Left renal pelvis (tissue), 4 donors: ENCODE measurements at regions not wholly inside any gene's neighbourhood (a gene's known extent, or its start where the extent isn't known, plus 50 kb on each side); places are given as distances from the start of the nearest gene placed in this dataset.
A peak's percentile ranks its signal among the peaks of the same experiment; 100 is the strongest.
"Not testable (repeated sequence)": the region's sequence is repeated elsewhere in the genome, so short reads cannot be mapped to it uniquely, and the experiment has no call there.

Experiments
- DNase-seq, 4 donors: peaks; one replicate each; pipeline ENCODE4 v3.0.0-alpha.2; 2013; ENCODE audit warnings: low read depth in 4 of 4, low spot score in 3 of 4

DNA sequence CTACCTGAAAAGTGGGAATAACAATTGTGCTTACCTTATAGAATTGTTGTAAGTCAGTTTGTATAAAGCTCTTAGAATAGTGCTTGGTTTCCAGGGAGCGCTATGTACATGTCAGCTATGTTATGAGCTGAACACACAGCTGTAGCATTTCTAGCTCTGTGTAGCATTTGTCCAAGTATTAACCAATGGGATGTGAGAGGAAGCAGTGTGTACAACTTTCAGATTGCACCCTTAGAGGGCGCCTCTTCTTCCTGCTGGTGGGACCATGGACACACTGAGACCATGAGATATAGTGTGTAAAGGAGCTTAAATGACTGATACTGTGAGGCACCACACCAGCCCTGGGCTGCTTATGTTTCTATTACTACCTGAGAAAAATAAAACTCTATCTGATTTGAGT, 380.2 kb downstream of the LNPK start:
- DNase-seq = no peak

DNA sequence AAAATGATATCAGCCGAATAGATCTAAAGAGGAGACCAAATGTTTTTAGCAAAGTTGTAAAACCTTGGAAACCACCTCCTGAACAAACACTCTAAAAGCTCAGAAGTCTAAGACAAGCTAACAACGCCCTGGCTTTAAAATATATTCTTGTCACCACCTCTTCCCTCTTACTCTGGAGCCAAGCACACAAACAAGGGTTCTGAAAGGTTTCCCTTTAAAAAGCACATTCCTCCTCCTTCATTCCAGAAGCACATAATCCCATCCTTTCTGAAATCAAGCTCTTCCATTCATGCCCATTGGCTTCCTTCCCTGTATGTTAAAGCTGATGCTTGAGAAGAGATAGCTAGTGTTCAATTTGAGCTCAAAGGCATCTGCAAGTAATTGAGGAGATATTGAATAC, 382.0 kb downstream of the LNPK start:
- no peak for DNase-seq

DNA sequence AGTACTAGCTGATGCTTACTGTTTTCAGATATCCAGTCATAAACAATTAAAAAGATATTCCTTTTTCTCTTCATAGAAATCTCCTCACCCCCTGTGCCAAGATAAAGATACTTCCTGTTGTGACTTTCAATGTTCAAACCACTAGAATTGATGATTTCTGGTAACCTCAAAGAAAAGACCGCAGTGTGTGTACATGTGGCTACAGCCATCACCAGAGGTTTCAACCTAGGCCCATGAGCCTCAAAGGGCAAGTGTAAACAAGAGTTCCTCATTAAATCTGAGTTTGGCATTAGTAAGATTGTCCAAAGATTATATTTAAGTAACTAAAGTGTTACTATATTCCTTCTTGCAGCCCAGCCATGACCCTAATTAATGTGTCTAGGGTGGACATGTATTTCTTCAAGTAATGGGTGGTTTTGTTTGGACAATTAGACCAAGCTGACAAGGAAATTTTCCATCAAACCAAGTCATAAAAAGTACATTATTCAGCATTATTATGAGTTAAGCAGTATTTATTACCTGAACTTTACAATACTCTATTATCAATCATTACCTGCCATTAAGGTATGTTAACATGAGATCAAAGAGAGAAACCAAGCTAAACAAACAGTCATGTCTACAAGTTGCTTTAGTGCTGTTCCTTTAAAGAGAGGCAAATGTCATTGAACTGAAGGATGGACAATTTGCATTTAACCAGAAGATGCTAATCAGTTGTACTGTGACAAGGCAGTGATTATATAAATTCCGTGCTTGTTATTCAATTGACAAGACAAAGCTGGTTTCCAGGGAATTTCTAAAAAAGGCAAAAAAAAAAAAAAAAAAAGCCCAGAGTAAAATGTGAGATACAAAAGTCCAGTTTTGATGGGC, 382.7 kb downstream of the LNPK start:
- no peak for DNase-seq

DNA sequence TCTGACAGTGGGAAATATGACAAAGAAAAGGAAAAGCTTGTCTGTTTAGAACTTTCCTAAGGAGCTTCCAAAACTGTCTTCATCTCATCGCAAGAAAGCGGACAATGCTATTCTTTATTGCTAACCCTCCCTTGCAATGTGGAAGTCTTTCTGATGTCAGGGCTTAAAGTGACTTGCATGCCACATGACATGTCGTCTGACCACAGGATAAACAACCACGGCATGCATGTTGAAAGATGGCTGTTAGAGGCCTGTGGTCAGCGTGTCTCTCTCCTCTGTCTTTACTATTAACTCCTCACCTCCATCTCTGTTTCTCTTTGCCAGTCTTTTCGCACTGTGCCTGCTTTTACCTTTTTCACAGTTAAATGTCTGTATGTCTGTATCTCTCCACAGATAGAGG, 389.8 kb downstream of the LNPK start:
- DNase-seq = no peak

DNA sequence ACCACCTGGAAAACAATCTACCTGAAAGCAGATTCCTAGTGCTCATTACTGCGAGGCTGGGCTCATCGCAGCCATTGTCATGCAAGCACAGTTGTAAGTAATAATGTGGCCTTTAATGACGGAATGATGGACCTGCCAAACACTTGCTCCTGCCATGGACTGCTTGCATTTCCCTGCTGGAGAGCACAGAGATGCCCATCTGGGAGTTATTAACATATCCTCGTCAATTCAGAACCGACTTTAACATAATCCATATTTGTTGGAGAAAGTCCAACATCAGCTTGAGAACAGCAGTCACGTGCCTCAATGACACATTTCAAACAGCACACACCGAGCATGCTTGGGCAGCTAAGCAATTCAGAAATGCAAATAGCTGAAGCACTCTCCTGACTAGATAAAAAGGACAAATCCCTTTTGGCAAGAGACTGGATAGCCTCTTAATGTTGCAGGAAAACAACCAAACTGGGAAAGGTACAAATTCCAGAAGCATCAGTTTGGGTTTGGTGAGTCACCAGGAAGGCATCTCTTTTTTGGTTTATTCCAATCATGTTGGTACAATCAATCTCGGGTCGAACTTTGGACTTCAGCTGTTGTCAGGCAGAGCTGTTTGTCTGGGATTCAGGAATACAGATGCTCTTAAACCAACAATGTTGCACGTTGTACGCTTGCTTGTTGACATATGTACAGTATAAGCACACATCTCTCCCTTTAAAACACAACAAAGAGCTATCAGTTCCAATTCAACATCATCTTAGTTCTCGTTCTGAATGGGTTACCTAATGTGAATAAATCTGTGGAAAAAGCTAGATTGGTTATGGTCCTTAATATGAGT, 395.8 kb downstream of the LNPK start:
- DNase-seq = no peak

DNA sequence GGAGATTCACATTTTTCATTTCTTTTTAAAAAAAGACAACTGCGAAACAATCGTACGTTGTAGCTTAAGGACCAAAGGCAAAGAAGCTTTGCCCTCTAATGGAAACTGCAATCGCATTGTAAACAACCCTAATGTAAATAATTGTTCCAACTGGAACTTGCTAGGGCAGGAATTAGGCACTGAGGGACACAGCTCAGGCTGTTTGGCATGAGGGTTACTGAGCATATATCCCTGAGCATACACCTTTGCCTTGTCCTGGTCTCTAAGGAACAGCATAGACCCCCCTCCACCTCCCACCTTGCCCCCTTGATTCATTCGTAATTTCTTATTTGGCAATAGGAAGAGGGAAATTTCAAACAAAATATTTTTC, 396.4 kb downstream of the LNPK start:
- no peak for DNase-seq

DNA sequence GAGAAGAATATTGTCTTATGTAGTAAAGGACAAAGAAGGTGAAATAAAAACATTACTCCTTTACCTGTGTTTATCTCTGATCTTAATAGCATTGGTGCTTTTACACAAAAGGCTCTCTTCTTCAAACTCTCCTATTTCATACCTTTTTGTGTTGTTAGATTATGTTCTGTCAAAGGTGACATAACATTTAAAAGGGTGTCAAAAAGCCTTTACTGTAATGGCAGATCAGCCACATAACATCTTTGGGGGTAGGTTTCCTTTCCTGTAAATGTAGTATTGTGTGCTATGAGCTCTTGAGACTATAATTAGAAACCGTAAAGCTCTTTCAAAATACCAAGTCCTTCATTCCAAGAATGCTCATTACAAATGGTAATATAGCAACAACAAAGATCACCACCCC, 400.1 kb downstream of the LNPK start:
- no peak for DNase-seq

DNA sequence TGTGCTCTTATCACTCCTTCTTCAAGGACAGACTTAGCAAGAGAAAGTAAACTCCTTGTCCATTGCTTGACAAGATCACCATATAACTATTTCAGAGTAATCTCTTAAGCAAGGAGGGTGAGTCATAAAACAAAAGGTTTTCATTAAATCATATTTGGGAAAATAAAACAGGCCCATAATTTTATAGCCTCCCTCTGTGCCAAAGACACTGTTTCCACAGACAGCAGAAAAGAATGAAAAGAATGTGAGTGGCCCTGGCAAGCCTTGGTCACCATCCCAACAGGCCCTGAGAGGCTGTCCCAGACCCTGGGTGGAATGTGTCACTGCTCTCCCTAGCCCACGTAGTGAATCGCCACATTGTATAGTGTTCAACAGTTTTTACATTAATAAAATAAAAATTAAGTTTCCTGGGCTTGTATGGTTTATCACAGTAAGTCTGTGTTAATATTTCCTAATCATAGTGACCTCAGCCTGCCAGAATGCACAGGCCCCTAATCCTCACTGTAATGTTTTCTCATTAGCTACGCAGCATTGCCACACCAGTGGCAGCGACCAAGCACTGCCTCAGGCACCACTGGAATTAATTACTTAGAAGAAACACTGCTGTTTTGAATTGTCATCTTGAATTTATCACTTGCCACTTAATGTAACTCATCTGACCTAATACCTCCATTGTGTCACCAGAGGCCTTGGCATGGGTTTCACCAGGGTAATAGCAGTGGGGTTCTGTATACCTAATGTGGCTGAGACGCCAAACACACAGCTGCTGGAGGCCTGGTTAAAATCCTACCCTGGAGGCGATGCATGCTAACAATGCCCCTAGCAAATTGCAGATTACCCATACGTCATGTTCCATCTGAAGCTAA, 401.9 kb downstream of the LNPK start:
- DNase-seq = no peak

DNA sequence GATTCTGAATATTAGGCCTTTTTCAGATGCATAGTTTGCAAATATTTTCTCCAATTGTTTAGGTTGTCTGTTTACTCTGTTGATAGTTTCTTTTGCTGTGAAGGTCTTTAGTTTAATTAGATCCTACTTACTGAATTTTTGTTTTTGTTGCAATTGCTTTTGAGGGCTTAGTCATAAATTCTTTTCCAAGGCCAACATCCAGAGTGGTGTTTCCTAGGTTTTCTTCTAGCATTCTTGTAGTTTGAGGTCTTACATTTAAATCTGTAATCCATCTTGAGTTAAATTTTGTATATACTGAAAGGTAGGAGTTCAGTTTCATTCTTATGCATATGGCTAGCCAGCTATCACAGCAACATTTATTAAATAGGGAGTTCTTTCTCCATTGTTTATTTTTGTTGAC, 404.8 kb downstream of the LNPK start:
- no peak for DNase-seq

DNA sequence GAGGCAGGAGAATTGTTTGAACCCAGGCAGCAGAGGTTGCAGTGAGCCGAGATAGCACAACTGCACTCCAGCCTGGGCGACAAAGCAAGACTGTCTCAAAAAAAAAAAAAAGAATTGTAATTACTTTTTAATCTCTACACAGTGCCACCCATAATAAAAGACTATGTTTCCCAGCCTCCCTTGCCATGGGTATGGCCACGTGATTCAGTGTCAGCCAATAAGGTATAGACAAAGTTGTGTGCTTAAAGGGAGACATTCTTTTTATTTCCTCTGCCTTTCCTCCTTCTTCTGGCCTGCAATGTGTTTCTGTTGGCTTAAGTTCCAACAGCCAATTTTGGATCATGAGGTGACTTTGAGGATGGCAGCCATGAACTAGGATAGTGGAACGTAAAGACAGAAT, 406.9 kb downstream of the LNPK start:
- DNase-seq = no peak

DNA sequence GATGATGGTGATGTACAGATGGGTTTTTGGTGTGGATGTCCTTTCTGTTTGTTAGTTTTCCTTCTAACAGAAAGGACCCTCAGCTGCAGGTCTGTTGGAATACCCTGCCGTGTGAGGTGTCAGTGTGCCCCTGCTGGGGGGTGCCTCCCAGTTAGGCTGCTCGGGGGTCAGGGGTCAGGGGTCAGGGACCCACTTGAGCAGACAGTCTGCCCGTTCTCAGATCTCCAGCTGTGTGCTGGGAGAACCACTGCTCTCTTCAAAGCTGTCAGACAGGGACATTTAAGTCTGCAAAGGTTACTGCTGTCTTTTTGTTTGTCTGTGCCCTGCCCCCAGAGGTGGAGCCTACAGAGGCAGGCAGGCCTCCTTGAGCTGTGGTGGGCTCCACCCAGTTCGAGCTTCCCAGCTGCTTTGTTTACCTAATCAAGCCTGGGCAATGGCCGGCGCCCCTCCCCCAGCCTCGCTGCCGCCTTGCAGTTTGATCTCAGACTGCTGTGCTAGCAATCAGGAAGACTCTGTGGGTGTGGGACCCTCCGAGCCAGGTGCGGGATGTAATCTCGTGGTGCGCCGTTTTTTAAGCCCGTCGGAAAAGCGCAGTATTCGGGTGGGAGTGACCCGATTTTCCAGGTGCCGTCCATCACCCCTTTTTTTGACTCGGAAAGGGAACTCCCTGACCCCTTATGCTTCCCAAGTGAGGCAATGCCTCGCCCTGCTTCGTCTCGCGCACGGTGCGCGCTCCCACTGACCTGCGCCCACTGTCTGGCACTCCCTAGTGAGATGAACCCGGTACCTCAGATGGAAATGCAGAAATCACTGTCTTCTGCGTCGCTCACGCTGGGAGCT, 408.2 kb downstream of the LNPK start:
- DNase-seq = not testable (repeated sequence)

DNA sequence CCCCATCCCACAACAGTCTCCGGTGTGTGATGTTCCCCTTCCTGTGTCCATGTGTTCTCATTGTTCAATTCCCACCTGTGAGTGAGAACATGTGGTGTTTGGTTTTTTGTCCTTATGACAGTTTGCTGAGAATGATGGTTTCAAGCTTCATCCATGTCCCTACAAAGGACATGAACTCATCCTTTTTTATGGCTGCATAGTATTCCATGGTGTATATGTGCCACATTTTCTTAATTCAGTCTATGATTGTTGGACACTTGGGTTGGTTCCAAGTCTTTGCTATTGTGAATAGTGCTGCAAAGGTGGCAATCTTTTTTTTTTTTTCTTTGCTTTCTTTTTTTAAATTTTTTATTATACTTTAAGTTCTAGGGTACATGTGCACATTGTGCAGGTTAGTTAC, 406.7 kb upstream of the ATP5MC3 start:
- not testable (repeated sequence) for DNase-seq

DNA sequence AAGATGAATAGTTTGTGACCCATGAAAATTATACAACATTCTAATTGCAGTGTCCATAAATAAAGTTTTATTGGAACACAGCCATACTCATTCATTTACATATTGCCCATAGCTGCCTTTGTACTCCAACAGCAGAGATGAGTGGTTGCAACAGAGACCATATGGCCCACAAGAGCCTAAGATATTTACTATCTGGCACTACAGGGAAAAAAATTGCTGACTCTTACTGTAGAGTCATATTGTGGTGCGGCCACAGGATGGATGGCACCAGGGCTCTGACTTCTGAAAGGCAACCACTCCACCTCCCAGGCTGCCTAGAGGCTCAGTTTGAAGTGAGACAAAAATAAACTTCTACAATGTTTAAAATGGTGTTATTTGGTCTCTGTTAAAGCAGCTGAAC, 404.0 kb upstream of the ATP5MC3 start:
- DNase-seq = no peak

DNA sequence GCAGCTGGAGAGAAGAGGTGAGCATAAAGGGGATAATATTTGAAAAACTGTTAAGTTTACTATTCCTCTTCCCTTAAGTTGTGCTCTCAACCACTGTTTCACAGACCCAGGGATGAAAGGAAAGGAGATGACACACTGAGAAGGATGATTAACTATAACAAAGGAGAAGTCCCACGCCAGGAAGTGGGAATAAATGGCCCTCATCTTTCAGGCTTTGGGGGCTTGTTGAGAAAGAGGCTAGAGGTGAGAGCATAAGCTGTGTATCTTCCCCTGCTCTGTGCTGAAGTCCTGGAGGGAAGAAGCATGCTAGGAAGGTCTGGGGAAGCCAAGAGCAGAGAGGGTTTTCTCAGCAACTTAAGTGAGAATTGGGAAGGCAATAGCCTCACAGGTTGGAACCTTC, 399.1 kb upstream of the ATP5MC3 start:
- DNase-seq = no peak

DNA sequence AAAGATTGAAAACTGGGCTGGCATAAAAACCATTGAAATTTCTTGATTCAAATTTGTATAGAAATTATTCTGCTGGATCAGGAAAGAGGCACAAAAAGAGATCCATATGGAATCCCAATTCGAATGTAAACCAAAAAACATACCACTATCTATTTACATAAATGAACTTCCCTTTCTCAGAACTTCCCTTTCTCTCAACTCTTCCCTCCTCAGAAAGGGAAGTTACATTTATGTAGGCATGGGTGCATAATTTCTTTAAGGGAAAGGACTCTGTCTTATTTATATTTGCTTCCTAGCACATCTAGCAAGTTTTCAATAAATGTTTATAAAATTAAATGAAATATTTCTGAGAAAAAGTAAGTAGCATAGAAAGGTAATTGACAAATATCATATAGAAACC, 398.1 kb upstream of the ATP5MC3 start:
- no peak for DNase-seq

DNA sequence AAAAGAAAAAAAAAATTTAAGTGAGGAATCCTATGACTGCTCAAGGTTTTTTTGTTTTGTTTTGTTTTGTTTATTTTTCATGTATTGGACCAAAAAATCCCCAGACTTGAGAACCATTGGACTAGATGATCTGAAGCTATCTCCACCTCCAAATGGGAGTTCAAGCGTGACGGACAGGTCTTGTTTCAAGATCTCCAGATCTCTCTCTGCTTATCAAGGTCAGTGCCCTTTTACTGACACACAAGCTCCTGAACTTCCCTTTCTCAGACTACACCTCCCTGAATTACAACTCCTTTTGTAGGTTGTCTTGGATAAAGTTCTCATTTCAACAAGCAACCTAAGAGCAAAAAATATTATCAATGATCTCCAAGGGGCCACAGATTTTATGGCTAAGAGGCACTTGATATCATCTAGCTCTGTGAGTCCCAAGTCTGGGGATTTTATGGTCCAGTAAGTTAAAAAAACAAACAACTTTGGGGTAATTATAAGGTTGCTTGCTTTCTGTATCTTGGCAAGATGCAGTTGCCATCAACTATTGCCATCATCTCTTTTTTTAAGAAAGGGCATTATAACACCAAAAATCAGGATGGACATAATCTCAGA, 396.0 kb upstream of the ATP5MC3 start:
- DNase-seq = no peak

DNA sequence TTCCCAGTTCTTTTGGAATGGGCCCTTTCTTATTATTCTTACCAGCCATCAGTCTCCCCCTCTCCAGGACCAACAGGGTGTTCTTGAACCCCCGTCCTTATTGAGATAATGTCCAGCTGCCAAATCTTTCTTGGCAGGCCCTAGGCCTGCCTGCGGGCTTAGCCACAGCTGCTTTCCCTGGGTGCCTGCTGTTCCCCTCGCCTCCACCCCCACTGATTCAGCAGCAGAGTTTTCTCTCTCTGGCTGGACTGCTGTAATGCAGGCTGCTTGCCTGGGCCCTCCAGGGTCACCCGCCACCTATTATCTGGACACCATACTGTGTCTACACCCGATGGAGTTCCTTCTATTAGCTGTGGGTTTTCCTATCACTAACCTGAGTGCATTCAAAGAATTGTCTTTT, 395.4 kb upstream of the ATP5MC3 start:
- DNase-seq = no peak

DNA sequence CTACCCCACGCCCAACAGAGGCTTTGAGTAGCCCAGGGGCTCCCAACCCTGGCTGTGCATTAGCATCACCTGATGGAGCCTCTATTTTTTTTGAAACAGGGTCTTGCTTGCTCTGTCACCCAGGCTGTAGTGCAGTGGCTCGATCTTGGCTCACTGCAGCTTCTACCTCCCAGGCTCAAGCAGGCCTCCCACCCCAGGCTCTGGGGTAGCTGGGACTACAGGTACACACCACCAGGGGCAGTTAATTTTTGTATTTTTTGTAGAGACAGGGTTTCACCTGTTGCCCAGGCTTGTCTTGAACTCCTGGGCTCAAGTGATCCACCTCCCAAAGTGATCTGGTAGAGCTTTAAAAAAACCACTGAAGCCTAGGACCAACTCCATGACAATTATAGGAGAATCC, 394.8 kb upstream of the ATP5MC3 start:
- DNase-seq = no peak

DNA sequence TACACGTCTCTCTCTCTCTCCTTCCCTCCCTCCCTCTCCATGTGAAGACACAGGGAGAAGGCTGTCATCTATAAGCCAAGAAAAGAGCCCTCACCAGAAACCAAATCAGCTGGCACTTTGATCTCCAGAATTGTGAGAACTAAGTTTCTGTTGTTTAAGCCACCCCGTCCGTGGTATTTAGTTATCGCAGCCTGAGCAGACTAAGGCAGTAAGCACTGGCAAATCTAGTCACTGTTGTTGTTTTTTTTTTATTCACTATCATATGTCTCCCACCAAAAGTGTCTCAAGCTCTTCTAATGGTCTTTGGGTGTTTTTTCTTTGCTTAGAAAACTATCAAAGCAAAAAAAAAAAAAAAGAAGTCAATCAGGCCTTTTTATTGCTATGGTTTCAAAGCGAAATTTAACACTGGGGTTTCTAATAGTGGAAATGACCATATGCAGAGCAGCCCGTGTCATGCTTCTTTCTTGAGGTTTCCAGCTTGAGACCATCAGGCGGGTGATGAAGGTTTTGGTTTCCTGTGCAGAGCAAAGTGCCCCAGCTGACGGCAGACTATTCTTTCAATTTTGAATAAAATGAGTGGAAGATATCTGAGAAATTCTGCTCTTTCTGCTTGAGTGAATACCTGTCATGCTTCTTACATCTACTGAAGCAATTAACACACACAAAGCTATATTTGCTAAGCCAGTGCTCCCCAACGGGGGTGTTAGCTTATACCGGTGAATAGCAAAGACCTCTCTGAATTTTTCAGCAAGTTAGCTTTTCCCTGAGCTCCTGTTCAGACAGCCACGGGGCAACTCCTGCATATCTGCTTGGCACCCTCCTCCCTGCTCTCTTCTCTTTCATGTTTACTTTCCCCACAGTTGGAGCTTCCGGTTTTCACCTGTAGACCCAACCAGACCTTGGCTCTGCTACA, 394.1 kb upstream of the ATP5MC3 start:
- DNase-seq = peak in 2 of 4 donors; percentile 36 to 50
